ENCODE measurements at regions not wholly inside any gene's neighbourhood (a gene's known extent, or its start where the extent isn't known, plus 50 kb on each side); places are given as distances from the start of the nearest gene placed in this dataset.

DNA sequence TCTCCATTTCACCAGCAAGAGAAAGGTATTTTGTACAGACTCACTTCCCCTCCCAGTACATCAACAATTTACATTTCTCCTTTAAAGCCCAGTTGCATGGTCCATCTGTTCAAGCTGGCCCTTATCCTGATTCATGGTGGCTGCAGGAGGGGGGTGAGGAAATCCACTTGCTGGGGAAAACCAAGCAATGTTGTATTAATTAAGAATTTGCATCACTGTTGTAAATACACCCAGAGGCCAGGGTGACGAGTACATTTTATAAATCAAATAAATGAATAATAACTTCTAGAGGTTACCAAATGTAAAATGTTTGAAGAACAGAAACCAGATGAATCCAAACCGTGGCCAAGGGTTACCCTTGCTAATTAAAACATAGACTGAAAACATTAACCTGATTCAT, 395.9 kb upstream of the INTU start:
- TF ChIP-seq, protein P1, sequence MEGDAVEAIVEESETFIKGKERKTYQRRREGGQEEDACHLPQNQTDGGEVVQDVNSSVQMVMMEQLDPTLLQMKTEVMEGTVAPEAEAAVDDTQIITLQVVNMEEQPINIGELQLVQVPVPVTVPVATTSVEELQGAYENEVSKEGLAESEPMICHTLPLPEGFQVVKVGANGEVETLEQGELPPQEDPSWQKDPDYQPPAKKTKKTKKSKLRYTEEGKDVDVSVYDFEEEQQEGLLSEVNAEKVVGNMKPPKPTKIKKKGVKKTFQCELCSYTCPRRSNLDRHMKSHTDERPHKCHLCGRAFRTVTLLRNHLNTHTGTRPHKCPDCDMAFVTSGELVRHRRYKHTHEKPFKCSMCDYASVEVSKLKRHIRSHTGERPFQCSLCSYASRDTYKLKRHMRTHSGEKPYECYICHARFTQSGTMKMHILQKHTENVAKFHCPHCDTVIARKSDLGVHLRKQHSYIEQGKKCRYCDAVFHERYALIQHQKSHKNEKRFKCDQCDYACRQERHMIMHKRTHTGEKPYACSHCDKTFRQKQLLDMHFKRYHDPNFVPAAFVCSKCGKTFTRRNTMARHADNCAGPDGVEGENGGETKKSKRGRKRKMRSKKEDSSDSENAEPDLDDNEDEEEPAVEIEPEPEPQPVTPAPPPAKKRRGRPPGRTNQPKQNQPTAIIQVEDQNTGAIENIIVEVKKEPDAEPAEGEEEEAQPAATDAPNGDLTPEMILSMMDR (IDR thresholded peaks at IDR 0.05) = no peak
- TF ChIP-seq POLR2A (IDR thresholded peaks at IDR 0.05) = no peak
